HEK293T (cell line): ENCODE measurements at regions not wholly inside any gene's neighbourhood (a gene's known extent, or its start where the extent isn't known, plus 50 kb on each side); places are given as distances from the start of the nearest gene placed in this dataset.

ENCODE experiments used
- BHLHE40 ChIP-seq: fragments of 450-650 bp; IDR thresholded peaks from 2 replicates; pipeline ENCODE4 v1.6.1; 2016; ENCODE audit warnings: mild to moderate bottlenecking, moderate library complexity, borderline replicate concordance
- ELF4 ChIP-seq: fragments of 450-650 bp; IDR thresholded peaks from 2 replicates; pipeline ENCODE4 v1.6.1; 2017; ENCODE audit warnings: antibody characterized with exemption
- FOXA1 ChIP-seq: fragments of 450-650 bp; IDR thresholded peaks from 2 replicates; pipeline ENCODE4 v1.6.1; 2016; ENCODE audit warnings: mild to moderate bottlenecking
- FOXK2 ChIP-seq: fragments of 450-650 bp; IDR thresholded peaks from 2 replicates; pipeline ENCODE4 v1.6.1; 2016; ENCODE audit warnings: mild to moderate bottlenecking
- FOXM1 ChIP-seq: fragments of 450-650 bp; IDR thresholded peaks from 2 replicates; pipeline ENCODE4 v1.6.1; 2017; ENCODE audit warnings: mild to moderate bottlenecking, borderline replicate concordance
- HDGF ChIP-seq: fragments of 450-650 bp; IDR thresholded peaks from 2 replicates; pipeline ENCODE4 v1.6.1; 2017; ENCODE audit warnings: antibody characterized with exemption, borderline replicate concordance
- NFRKB ChIP-seq: fragments of 450-650 bp; IDR thresholded peaks from 2 replicates; pipeline ENCODE4 v1.6.1; 2016; ENCODE audit warnings: mild to moderate bottlenecking, moderate library complexity
- SP1 ChIP-seq: fragments of 450-650 bp; IDR thresholded peaks from 2 replicates; pipeline ENCODE4 v1.6.1; 2017
- SUZ12 ChIP-seq: fragments of 450-650 bp; IDR thresholded peaks from 2 replicates; pipeline ENCODE4 v1.6.1; 2016; ENCODE audit warnings: mild to moderate bottlenecking
- ZNF384 ChIP-seq: fragments of 450-650 bp; IDR thresholded peaks from 2 replicates; pipeline ENCODE4 v1.6.1; 2016
- TF ChIP-seq, protein P1 (sequence below): fragments of 450-650 bp; IDR thresholded peaks from 2 replicates; pipeline ENCODE4 v1.6.1; 2016

DNA sequence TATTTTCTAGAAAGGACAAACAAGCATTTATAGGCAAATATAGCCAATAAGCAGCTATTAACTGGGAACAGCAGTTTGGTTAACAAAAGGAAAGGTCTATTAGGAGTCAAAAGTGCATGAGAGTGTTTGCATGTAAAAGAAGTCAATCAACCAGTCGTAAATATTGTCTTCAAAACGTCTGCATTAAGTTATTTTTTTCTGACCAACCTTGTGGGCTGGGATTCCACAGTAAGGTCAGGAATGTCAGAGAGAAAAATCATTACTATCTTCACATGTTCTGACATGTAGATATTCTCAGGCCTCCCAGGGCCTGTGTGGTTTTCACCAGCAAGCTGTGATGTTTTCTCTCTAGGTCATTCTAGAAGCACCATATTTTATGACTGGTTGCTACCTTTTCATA lies 922.5 kb downstream of the SUCLG1 start:
- TF ChIP-seq FOXA1 (no peak), BHLHE40 (no peak), ELF4 (no peak), SP1 (no peak), NFRKB (no peak), FOXK2 (no peak), SUZ12 (no peak), HDGF (no peak), FOXM1 (no peak), ZNF384 (no peak)
- TF ChIP-seq, protein P1, sequence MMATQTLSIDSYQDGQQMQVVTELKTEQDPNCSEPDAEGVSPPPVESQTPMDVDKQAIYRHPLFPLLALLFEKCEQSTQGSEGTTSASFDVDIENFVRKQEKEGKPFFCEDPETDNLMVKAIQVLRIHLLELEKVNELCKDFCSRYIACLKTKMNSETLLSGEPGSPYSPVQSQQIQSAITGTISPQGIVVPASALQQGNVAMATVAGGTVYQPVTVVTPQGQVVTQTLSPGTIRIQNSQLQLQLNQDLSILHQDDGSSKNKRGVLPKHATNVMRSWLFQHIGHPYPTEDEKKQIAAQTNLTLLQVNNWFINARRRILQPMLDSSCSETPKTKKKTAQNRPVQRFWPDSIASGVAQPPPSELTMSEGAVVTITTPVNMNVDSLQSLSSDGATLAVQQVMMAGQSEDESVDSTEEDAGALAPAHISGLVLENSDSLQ, result no peak
